ENCODE measurements at regions not wholly inside any gene's neighbourhood (a gene's known extent, or its start where the extent isn't known, plus 50 kb on each side); places are given as distances from the start of the nearest gene placed in this dataset.
"Not testable (repeated sequence)": the region's sequence is repeated elsewhere in the genome, so short reads cannot be mapped to it uniquely, and the experiment has no call there.

DNA sequence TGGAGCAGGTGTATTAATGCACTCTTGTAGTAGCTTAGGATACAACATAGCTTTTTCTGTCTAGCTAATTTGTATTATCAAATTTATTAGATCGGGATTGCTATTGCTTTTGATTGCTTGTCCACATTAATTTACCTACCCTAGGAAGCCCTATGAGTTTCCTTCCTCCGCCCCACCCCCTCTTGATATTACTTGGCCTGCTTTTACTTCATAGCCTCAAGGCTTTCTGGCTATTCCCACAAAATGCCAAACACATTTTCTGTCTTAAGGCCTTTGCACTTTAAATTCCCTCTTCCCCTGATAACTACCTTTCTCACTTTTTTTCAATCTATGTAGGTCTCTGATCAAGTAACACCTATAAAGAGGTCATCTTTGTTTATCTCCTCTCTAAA is 99.1 kb upstream of the PRSS16 start:
- Mint-ChIP-seq H3K27me3 (no peaks in the 10 kb centered on the region), H3K36me3 (ENCODE audit: low read depth) (peaks cover 2% of the 10 kb centered on the region), H3K4me1 (ENCODE audit: low read depth) (peaks cover 14% of the 10 kb centered on the region), H3K27ac (peak overlapping the region; percentile 16), H3K9me3 (no peaks in the 10 kb centered on the region), H3K4me3 (peak overlapping the region; percentile 31)

DNA sequence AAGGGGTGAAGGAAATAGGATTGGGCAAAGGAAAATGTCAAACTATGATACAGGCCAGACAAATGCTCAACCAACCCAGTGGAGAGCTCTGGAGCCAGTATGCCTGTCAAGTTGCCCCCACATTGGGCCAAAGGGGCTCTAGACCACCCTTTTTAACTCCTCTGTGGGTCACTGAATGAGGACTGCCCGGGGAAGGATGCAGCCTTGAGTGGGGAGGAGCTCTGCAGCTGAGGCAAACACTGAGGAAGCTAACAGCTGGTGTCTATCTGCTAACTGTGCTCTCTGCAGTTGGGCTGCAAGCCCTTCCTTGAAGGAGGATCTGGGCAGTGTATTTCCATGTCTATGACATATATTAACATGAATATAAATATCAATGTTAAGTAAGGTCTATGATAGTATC is 98.4 kb upstream of the PRSS16 start:
- Mint-ChIP-seq H3K4me1 (ENCODE audit: low read depth) (peaks cover 10% of the 10 kb centered on the region), H3K36me3 (ENCODE audit: low read depth) (no peaks in the 10 kb centered on the region), H3K9me3 (no peaks in the 10 kb centered on the region), H3K27me3 (no peaks in the 10 kb centered on the region), H3K4me3 (no peak overlapping the region), H3K27ac (no peak overlapping the region)

DNA sequence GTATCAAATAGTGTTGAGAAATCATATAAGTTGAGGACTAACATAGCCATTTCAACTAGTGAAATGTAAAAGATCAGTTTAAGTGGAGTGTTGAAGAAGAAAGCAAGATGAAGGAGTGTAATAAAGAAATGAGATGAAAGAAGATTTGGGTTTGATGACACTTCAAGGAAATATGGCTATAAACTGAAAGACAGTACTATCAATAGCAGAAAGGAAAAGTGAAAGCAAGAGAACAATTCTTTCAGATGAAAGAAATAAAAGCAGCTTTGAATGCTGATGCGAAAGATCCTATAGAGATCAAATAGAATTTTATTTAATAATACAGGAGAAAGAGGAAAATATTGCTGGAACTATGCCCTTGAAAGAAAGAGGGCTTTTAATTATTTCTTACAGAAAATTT is 92.8 kb upstream of the PRSS16 start:
- Mint-ChIP-seq H3K27me3 (no peaks in the 10 kb centered on the region), H3K36me3 (ENCODE audit: low read depth) (no peaks in the 10 kb centered on the region), H3K4me1 (ENCODE audit: low read depth) (peaks cover 43% of the 10 kb centered on the region), H3K27ac (peak overlapping the region; percentile 65), H3K9me3 (no peaks in the 10 kb centered on the region), H3K4me3 (peak overlapping the region; percentile 51)

GRCh38 chr6:27156874-27157458 is 90.5 kb upstream of the PRSS16 start:
- peaks cover 53% of the 10 kb centered on the region for H3K4me1 Mint-ChIP-seq (ENCODE audit: low read depth)
- H3K27me3 Mint-ChIP-seq = no peaks in the 10 kb centered on the region

DNA sequence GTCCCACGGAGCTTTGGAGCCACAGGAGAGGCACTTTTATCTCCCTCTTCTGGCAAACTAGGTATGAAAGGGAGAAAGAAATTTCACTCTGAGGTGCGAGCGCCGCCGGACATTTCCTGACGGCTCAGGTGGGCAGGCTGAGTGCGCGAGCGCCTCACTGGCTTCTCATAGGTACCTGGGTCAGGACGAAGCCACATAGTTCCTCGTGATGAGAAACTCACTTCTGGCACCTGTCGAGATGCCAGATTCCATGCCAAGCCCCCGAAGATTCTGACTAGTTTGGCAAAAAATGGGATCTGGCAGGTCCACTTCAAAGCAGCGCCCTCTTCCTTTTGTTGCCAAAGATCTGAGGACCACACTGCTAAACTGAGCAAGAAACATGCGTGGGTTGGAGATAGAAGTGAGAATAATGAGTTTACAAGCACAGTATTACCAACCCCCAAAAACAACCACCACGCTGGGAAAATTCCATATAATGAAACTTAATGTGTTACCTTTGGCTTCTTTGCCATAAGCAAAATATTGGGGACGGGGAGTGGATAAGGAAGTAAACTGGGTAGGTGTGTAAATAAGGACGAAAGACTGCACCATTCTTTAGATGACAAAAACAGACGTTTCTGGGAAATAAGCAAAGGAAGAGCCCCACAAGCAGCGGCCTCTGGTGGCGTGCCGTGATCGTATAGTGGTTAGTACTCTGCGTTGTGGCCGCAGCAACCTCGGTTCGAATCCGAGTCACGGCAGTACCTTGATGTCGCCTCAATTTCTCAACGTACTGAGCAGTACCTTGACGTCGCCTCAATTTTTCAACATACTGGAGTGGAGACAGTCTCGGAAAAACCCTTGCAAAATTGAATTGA is 89.8 kb upstream of the PRSS16 start:
- H3K4me3 Mint-ChIP-seq = peak overlapping the region; percentile 85
- H3K36me3 Mint-ChIP-seq (ENCODE audit: low read depth) = no peaks in the 10 kb centered on the region

More at GRCh38 chr6:27156874-27157458, 90.5 kb upstream of the PRSS16 start:
- peak overlapping the region; percentile 85 for H3K4me3 Mint-ChIP-seq
- H3K9me3 Mint-ChIP-seq = no peaks in the 10 kb centered on the region
- H3K36me3 Mint-ChIP-seq (ENCODE audit: low read depth) = no peaks in the 10 kb centered on the region
- H3K27ac Mint-ChIP-seq = peak overlapping the region; percentile 88

DNA sequence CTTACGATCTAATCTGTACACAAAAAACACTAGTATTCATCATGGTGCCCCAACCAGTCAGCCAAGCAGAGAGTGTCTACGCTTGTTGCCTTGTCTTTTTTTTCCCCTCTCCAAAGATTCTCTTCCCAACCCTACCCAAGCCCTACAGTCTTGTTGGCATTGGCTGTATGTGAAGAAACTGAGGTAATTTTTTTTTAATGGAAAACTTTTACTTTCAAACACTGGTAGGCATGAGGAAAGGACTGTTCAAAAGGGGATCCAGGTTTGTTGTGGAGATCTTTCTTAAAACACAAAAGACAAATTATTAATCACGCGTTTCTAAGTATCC is 89.2 kb upstream of the PRSS16 start:
- Mint-ChIP-seq H3K36me3 (ENCODE audit: low read depth) (no peaks in the 10 kb centered on the region), H3K27me3 (no peaks in the 10 kb centered on the region), H3K9me3 (no peaks in the 10 kb centered on the region), H3K4me1 (ENCODE audit: low read depth) (peaks cover 55% of the 10 kb centered on the region), H3K27ac (peak overlapping the region; percentile 88), H3K4me3 (peak overlapping the region; percentile 85)

More for the DNA sequence above, 89.8 kb upstream of the PRSS16 start:
- H3K27me3 Mint-ChIP-seq = no peaks in the 10 kb centered on the region
- peaks cover 55% of the 10 kb centered on the region for H3K4me1 Mint-ChIP-seq (ENCODE audit: low read depth)
- H3K9me3 Mint-ChIP-seq = no peaks in the 10 kb centered on the region
- H3K27ac Mint-ChIP-seq = peak overlapping the region; percentile 88

GRCh38 chr6:27159725-27160124 is 87.8 kb upstream of the PRSS16 start:
- Mint-ChIP-seq H3K4me3 (no peak overlapping the region), H3K27ac (no peak overlapping the region), H3K36me3 (ENCODE audit: low read depth) (no peaks in the 10 kb centered on the region), H3K27me3 (no peaks in the 10 kb centered on the region), H3K4me1 (ENCODE audit: low read depth) (peaks cover 47% of the 10 kb centered on the region), H3K9me3 (no peaks in the 10 kb centered on the region)

- Mint-ChIP-seq H3K4me3 (no peak overlapping the region), H3K27ac (no peak overlapping the region)
Measured at GRCh38 chr6:27161115-27161514, 86.4 kb upstream of the PRSS16 start.

DNA sequence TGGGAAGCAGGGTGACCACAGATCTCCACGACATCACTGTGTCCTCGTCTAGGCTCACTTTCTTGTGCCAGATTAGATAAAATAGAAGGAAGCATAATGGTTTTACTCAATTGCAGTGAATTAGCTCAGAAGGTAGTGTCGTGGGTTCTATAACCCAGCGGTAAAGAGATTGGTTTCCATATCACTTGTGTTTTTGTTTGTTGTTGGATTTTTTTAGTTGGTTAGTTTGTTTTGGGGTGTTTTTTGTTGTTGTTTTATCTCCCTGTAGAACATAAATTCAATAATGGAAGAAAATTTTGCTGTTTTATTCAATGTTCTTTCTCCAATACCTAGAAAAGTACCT is 85.9 kb upstream of the PRSS16 start:
- no peaks in the 10 kb centered on the region for H3K27me3 Mint-ChIP-seq

More at GRCh38 chr6:27161115-27161514, 86.4 kb upstream of the PRSS16 start:
- Mint-ChIP-seq H3K4me1 (ENCODE audit: low read depth) (peaks cover 39% of the 10 kb centered on the region), H3K27me3 (no peaks in the 10 kb centered on the region), H3K9me3 (no peaks in the 10 kb centered on the region), H3K36me3 (ENCODE audit: low read depth) (no peaks in the 10 kb centered on the region)

GRCh38 chr6:27161946-27162603 is 85.4 kb upstream of the PRSS16 start:
- Mint-ChIP-seq H3K9me3 (no peaks in the 10 kb centered on the region), H3K4me3 (peak overlapping the region; percentile 39), H3K4me1 (ENCODE audit: low read depth) (peaks cover 29% of the 10 kb centered on the region), H3K27ac (peak overlapping the region; percentile 71), H3K36me3 (ENCODE audit: low read depth) (no peaks in the 10 kb centered on the region), H3K27me3 (no peaks in the 10 kb centered on the region)

More for the DNA sequence above, 85.9 kb upstream of the PRSS16 start:
- H3K27ac Mint-ChIP-seq = peak overlapping the region; percentile 71
- H3K4me3 Mint-ChIP-seq = peak overlapping the region; percentile 39
- peaks cover 34% of the 10 kb centered on the region for H3K4me1 Mint-ChIP-seq (ENCODE audit: low read depth)
- no peaks in the 10 kb centered on the region for H3K9me3 Mint-ChIP-seq
- no peaks in the 10 kb centered on the region for H3K36me3 Mint-ChIP-seq (ENCODE audit: low read depth)

GRCh38 chr6:27163834-27164233 is 83.7 kb upstream of the PRSS16 start:
- Mint-ChIP-seq H3K36me3 (ENCODE audit: low read depth) (no peaks in the 10 kb centered on the region), H3K27me3 (no peaks in the 10 kb centered on the region), H3K27ac (no peak overlapping the region)

GRCh38 chr6:27168108-27168507 is 79.4 kb upstream of the PRSS16 start:
- Mint-ChIP-seq H3K36me3 (ENCODE audit: low read depth) (no peaks in the 10 kb centered on the region), H3K27ac (no peak overlapping the region), H3K9me3 (no peaks in the 10 kb centered on the region), H3K4me3 (no peak overlapping the region), H3K27me3 (peaks cover 4% of the 10 kb centered on the region), H3K4me1 (ENCODE audit: low read depth) (no peaks in the 10 kb centered on the region)

More at GRCh38 chr6:27163834-27164233, 83.7 kb upstream of the PRSS16 start:
- H3K4me3 Mint-ChIP-seq = no peak overlapping the region
- no peaks in the 10 kb centered on the region for H3K9me3 Mint-ChIP-seq
- H3K4me1 Mint-ChIP-seq (ENCODE audit: low read depth) = peaks cover 12% of the 10 kb centered on the region

DNA sequence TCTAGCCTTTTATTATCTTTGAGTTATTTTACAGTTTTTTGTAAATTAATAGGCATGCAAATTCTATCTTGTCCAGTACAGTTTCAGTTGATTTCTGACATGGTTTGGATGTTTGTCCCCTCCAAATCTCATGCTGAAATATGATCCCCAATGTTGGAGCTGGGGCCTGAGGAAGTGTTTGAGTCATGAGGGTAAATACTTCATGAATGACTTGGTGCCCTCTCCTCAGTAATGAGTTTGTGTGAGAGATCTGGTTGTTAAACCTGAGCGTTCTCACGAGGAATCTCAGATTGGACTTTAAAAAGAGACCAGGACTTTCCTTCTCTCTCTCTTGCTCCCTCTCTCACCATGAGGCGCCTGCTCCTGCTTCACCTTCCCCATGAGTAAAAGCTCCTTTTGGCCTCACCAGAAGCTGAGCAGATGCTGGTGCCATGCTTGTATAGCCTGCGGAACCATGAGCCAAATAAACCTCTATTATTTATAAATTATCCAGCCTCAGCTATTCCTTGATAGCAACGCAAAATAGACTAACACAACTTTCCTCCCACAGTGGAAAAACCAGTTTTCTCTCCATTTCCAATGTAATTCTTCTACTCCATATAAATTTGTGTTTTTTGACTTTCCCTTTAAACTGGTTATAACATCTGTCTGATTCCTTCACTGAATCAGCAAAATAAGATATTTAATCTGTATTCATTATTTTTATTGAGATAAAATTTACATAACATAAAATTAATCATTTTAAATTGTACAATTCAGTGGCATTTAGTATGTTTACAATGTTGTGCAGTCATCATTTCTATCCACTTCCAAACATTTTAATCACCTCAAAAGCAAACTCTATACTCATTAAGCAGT is 78.7 kb upstream of the PRSS16 start:
- Mint-ChIP-seq H3K4me3 (no peak overlapping the region), H3K36me3 (ENCODE audit: low read depth) (no peaks in the 10 kb centered on the region), H3K27ac (no peak overlapping the region), H3K27me3 (peaks cover 4% of the 10 kb centered on the region), H3K9me3 (no peaks in the 10 kb centered on the region), H3K4me1 (ENCODE audit: low read depth) (no peaks in the 10 kb centered on the region)

- peaks cover 16% of the 10 kb centered on the region for H3K4me1 Mint-ChIP-seq (ENCODE audit: low read depth)
- H3K4me3 Mint-ChIP-seq, H3K27ac Mint-ChIP-seq: not testable (repeated sequence)
Measured at GRCh38 chr6:27172524-27173231, 74.8 kb upstream of the PRSS16 start.

More at GRCh38 chr6:27172524-27173231, 74.8 kb upstream of the PRSS16 start:
- not testable (repeated sequence) for H3K27me3 Mint-ChIP-seq; H3K36me3 Mint-ChIP-seq (ENCODE audit: low read depth); H3K9me3 Mint-ChIP-seq

Measured in stimulated activated naive CD8-positive, alpha-beta T cell treated with anti-CD3 and anti-CD28 coated beads, Interleukin-15, Interleukin-2, amounts not matched to agents 100 ng/mL and 50 ng/mL, for 24 hours (primary cell).